ENCODE measurements at regions not wholly inside any gene's neighbourhood (a gene's known extent, or its start where the extent isn't known, plus 50 kb on each side); places are given as distances from the start of the nearest gene placed in this dataset.

GRCh38 chr2:16890081-16890480 lies 224.4 kb upstream of the CYRIA start (continued):
- TF ChIP-seq ZBTB44 (tag by site-specific recombination; IDR thresholded peaks at IDR 0.05) (no peak), ZNF112 (tag by site-specific recombination; IDR thresholded peaks at IDR 0.05) (no peak)

- Histone ChIP-seq H3K9me3 (ENCODE audit: control insufficient read depth, insufficient read depth, low read depth, low read length) (no peaks in the 10 kb centered on the region), H3K36me3 (ENCODE audit: control insufficient read depth in 2 of 2, insufficient read depth in 1 of 2, low read length in 2 of 2) (no peaks in the 10 kb centered on the region), H3K4me1 (ENCODE audit: control insufficient read depth, insufficient read depth, low read length) (no peaks in the 10 kb centered on the region), H3K4me3 (ENCODE audit: low read depth, low read length) (no peak overlapping the region), H3K27ac (ENCODE audit: extremely low read depth, low read depth, low read length) (no peak overlapping the region)
- CTCF ChIA-PET = interaction anchor here (1.0 kb wide), 1 partner anchor 112 kb away, joined by 3 read pairs; no protein-coding TSS in a partner anchor
- TF ChIP-seq ZBTB7A (tag by site-specific recombination; IDR thresholded peaks at IDR 0.05; ENCODE audit: low read depth) (no peak), SALL2 (tag by site-specific recombination; IDR thresholded peaks at IDR 0.05; ENCODE audit: borderline replicate concordance) (no peak), HOXD13 (CRISPR knock-in tag; IDR thresholded peaks at IDR 0.05; ENCODE audit: borderline replicate concordance) (no peak), ZNF155 (tag by site-specific recombination; IDR thresholded peaks at IDR 0.05) (no peak), ZBTB17 (tag by site-specific recombination; IDR thresholded peaks at IDR 0.05) (no peak), ZNF366 (tag by site-specific recombination; conservative IDR thresholded peaks at IDR 0.05) (no peak), ZSCAN4 (tag by site-specific recombination; IDR thresholded peaks at IDR 0.05) (no peak), ZNF133 (tag by site-specific recombination; IDR thresholded peaks at IDR 0.05) (no peak), ZFP37 (tag by site-specific recombination; IDR thresholded peaks at IDR 0.05) (no peak), ZNF16 (tag by site-specific recombination; IDR thresholded peaks at IDR 0.05; ENCODE audit: low read depth) (no peak), ZFP69B (tag by site-specific recombination; IDR thresholded peaks at IDR 0.05) (no peak), BCL11A (tag by site-specific recombination; IDR thresholded peaks at IDR 0.05; ENCODE audit: low read depth) (no peak), PATZ1 (tag by site-specific recombination; IDR thresholded peaks at IDR 0.05) (no peak), ZNF791 (tag by site-specific recombination; IDR thresholded peaks at IDR 0.05) (no peak), ZBTB21 (tag by site-specific recombination; IDR thresholded peaks at IDR 0.05) (no peak), ZBTB26 (tag by site-specific recombination; optimal IDR thresholded peaks at IDR 0.05) (no peak), SP3 (tag by site-specific recombination; IDR thresholded peaks at IDR 0.05) (no peak), KLF17 (tag by site-specific recombination; IDR thresholded peaks at IDR 0.05) (no peak), ZBTB49 (tag by site-specific recombination; IDR thresholded peaks at IDR 0.05; ENCODE audit: low read depth) (no peak)
- POLR2A ChIA-PET = no interaction called here
These were observed 219.4 kb upstream of the CYRIA start for GRCh38 chr2:16885027-16885426.
